IMR-90 (cell line): ENCODE measurements at regions not wholly inside any gene's neighbourhood (a gene's known extent, or its start where the extent isn't known, plus 50 kb on each side); places are given as distances from the start of the nearest gene placed in this dataset.
A peak's percentile ranks its signal among the peaks of the same experiment; 100 is the strongest.

Experiments used
- ATAC-seq: fragments of 200-7000 bp; cut with Tn5 transposase; 2 replicates; pipeline ENCODE4 v1.9.1; 2020; ENCODE audit warnings: low read depth, mild to moderate bottlenecking, moderate library complexity
- BruUV-seq: library from RNA; stranded (reverse); fragments of 400-500 nt; replicated peaks from 2 replicates; lab custom pipeline; 2021; lab: Mats Ljungman, UMichigan
- CTCF ChIA-PET: fragments of 300-600 bp; formaldehyde crosslinking; extraction: SDS; loops from one replicate; lab custom pipeline; 2021; ENCODE audit warnings: antibody characterized with exemption; lab: Yijun Ruan, JAX
- POLR2A ChIA-PET: fragments of 300-600 bp; sonication (Branson Sonifier 250); formaldehyde crosslinking; loops from one replicate; lab custom pipeline; 2022; ENCODE audit warnings: antibody characterized with exemption; ENCODE audit not compliant: unreplicated experiment; lab: Charles Lee
- DNase-seq: peaks from one replicate; pipeline ENCODE4 v3.0.0; 2013
- H2AFZ ChIP-seq: replicated peaks from 2 replicates; pipeline ENCODE3; 2013; ENCODE audit warnings: low read length, mild to moderate bottlenecking; ENCODE audit not compliant: poor library complexity
- H2AK5ac ChIP-seq: 2 replicates; pipeline ENCODE4 v1.6.1; 2013; ENCODE audit warnings: low read depth, low read length, inconsistent platforms
- H2AK9ac ChIP-seq: replicated peaks from 2 replicates; pipeline ENCODE3; 2013; ENCODE audit warnings: mild to moderate bottlenecking, low read depth, low read length, moderate library complexity; ENCODE audit not compliant: poor library complexity
- H2BK120ac ChIP-seq: 2 replicates; pipeline ENCODE4 v1.6.1; 2013; ENCODE audit warnings: low read depth, low read length, inconsistent platforms
- H2BK15ac ChIP-seq: 3 replicates; pipeline ENCODE4 v1.6.1; 2013; ENCODE audit warnings: low read depth, low read length, inconsistent platforms
- H2BK20ac ChIP-seq: 2 replicates; pipeline ENCODE4 v1.6.1; 2013; ENCODE audit warnings: low read depth, mild to moderate bottlenecking, inconsistent platforms, low read length, moderate library complexity
- H2BK5ac ChIP-seq: 2 replicates; pipeline ENCODE4 v1.6.1; 2013; ENCODE audit warnings: mild to moderate bottlenecking, low read depth, low read length, inconsistent platforms; ENCODE audit not compliant: poor library complexity, severe bottlenecking
- H3K14ac ChIP-seq: replicated peaks from 2 replicates; pipeline ENCODE4 v1.6.1; 2013; ENCODE audit warnings: low read depth, low read length, inconsistent platforms
- H3K18ac ChIP-seq: 2 replicates; pipeline ENCODE4 v1.6.1; 2013; ENCODE audit warnings: low read depth, low read length, control low read depth
- H3K23ac ChIP-seq: 2 replicates; pipeline ENCODE4 v1.6.1; 2013; ENCODE audit warnings: low read depth, low read length, inconsistent platforms
- H3K27ac ChIP-seq: 2 replicates; pipeline ENCODE4 v1.5.1; 2013; ENCODE audit warnings: mild to moderate bottlenecking, control low read depth, low read length; ENCODE audit not compliant: insufficient read depth
- H3K27me3 ChIP-seq: 2 replicates; pipeline ENCODE4 v1.6.1; 2013; ENCODE audit warnings: low read length; ENCODE audit not compliant: control insufficient read depth, insufficient read depth
- H3K36me3 ChIP-seq: 2 replicates; pipeline ENCODE4 v1.6.1; 2013; ENCODE audit warnings: low read length, mixed read lengths; ENCODE audit not compliant: control insufficient read depth, insufficient read depth
- H3K4ac ChIP-seq: 2 replicates; pipeline ENCODE4 v1.6.1; 2013; ENCODE audit warnings: low read depth, low read length, inconsistent platforms
- H3K4me1 ChIP-seq: 2 replicates; pipeline ENCODE4 v1.6.1; 2013; ENCODE audit warnings: low read length, mixed read lengths; ENCODE audit not compliant: control insufficient read depth, insufficient read depth
- H3K4me2 ChIP-seq: 2 replicates; pipeline ENCODE4 v1.6.1; 2013; ENCODE audit warnings: low read depth, mild to moderate bottlenecking, control low read depth, low read length, moderate library complexity
- H3K4me3 ChIP-seq: 2 replicates; pipeline ENCODE4 v1.5.1; 2013; ENCODE audit warnings: low read depth, mild to moderate bottlenecking, control low read depth, low read length, moderate library complexity; ENCODE audit not compliant: insufficient read depth
- H3K56ac ChIP-seq: 2 replicates; pipeline ENCODE4 v1.6.1; 2013; ENCODE audit warnings: low read length, inconsistent platforms; ENCODE audit not compliant: insufficient read depth; ENCODE audit errors: extremely low read depth
- H3K79me1 ChIP-seq, 2 experiments: 2 replicates each; pipeline ENCODE4 v1.6.1; 2013; ENCODE audit warnings: low read length in 2 of 2, inconsistent platforms in 1 of 2, low read depth in 1 of 2
- H3K9ac ChIP-seq: 2 replicates; pipeline ENCODE4 v1.6.1; 2013; ENCODE audit warnings: low read depth, low read length, control low read depth
- H3K9me1 ChIP-seq: 2 replicates; pipeline ENCODE4 v1.6.1; 2013; ENCODE audit warnings: low read length, inconsistent platforms; ENCODE audit not compliant: insufficient read depth
- H3K9me3 ChIP-seq: 2 replicates; pipeline ENCODE4 v1.6.1; 2013; ENCODE audit warnings: low read length; ENCODE audit not compliant: control insufficient read depth, insufficient read depth
- H4K20me1 ChIP-seq: 2 replicates; pipeline ENCODE4 v1.6.1; 2013; ENCODE audit warnings: low read length, inconsistent platforms; ENCODE audit not compliant: insufficient read depth
- H4K5ac ChIP-seq: 2 replicates; pipeline ENCODE4 v1.6.1; 2013; ENCODE audit warnings: mild to moderate bottlenecking, low read depth, low read length, control low read depth
- H4K8ac ChIP-seq, 2 experiments: 2 replicates each; pipeline ENCODE4 v1.6.1; 2013; ENCODE audit warnings: low read depth in 2 of 2, low read length in 2 of 2, control low read depth in 1 of 2, inconsistent platforms in 1 of 2
- H4K91ac ChIP-seq: 2 replicates; pipeline ENCODE4 v1.6.1; 2013; ENCODE audit warnings: low read depth, low read length, inconsistent platforms; ENCODE audit not compliant: insufficient read depth
- CEBPB ChIP-seq: IDR thresholded peaks from 2 replicates; pipeline ENCODE4 v1.6.1; 2012; ENCODE audit warnings: low read depth, low read length, improper control_type of control experiment
- RAD21 ChIP-seq: IDR thresholded peaks from 2 replicates; pipeline ENCODE4 v1.6.1; 2012; ENCODE audit warnings: low read length, improper control_type of control experiment
- WGBS, 2 experiments: methylation state at CpG; one replicate each; pipeline versions ENCODE4 v1.1.5 to v1.1.7; 2013; ENCODE audit warnings: missing lambda C conversion rate in 2 of 2; ENCODE audit not compliant: insufficient read length in 1 of 2; ENCODE audit errors: extremely low coverage in 2 of 2; 5-methylcytosine and 5-hydroxymethylcytosine counted together
- dilution Hi-C: fragments of 300-500 bp; cut with HindIII; formaldehyde crosslinking; loops from one replicate; pipeline ENCODE4 v1.14.3; 2018; ENCODE audit warnings: low sequenced_read_pairs; ENCODE audit not compliant: unreplicated experiment
- in situ Hi-C: fragments of 300-500 bp; cut with MboI; formaldehyde crosslinking; loops from 3 replicates; pipeline ENCODE4 v1.14.3; 2019; ENCODE audit warnings: low sequenced_read_pairs, inconsistent platforms, mixed read lengths
- intact Hi-C: fragments of 100-400 bp; cut with micrococcal nuclease; formaldehyde crosslinking; loops from 2 replicates; pipeline ENCODE4 v1.10.0; 2022

GRCh38 chr2:145592361-145592760 is 1072.4 kb upstream of the ZEB2 start:
- no peak for ATAC-seq
- H2AFZ ChIP-seq = no peak overlapping the region

More at GRCh38 chr2:145592361-145592760, 1072.4 kb upstream of the ZEB2 start:
- dilution Hi-C loops (no loop called here), intact Hi-C loops (loop anchor here (5.0 kb wide), 1 partner anchor 1070 kb away; the partner anchor contains the start of gene ZEB2), in situ Hi-C loops (no loop called here)
- Histone ChIP-seq H3K4ac (0 out of 2 replicates have a peak overlapping the region, but pooled peaks have one; percentile 2), H3K23ac (0 out of 2 replicates have a peak overlapping the region, but pooled peaks have one; percentile 20), H3K4me1 (no peaks in the 10 kb centered on the region; the same call in 1 of the 2 replicates), H3K4me3 (no peak overlapping the region), H3K9ac (no peak overlapping the region), H3K27ac (no peak overlapping the region), H4K20me1 (no peaks in the 10 kb centered on the region), H3K36me3 (no peaks in the 10 kb centered on the region), H2BK15ac (peak overlapping the region; percentile 67; the same call in 1 of the 3 replicates), H3K4me2 (no peak overlapping the region), H3K27me3 (no peaks in the 10 kb centered on the region), H4K91ac (no peak overlapping the region), H2BK120ac (peak overlapping the region; percentile 47; the same call in 1 of the 2 replicates), H4K8ac (no peak overlapping the region), H3K18ac (0 out of 2 replicates have a peak overlapping the region, but pooled peaks have one; percentile 9), H3K79me1 (no peaks in the 10 kb centered on the region), H2AK5ac (no peak overlapping the region), H3K56ac (no peak overlapping the region), H2BK5ac (no peak overlapping the region), H2BK20ac (peak overlapping the region; percentile 11; the same call in 1 of the 2 replicates), H3K14ac (no peak overlapping the region), H4K5ac (no peak overlapping the region), H3K9me1 (0 out of 2 replicates have a peak, but pooled peaks cover 3% of the 10 kb centered on the region), H2AK9ac (no peak overlapping the region), H3K9me3 (no peaks in the 10 kb centered on the region)
- POLR2A ChIA-PET = no interaction called here
- TF ChIP-seq CEBPB = peak; percentile 36; the same call in 1 of the 2 replicates
- no peak for TF ChIP-seq RAD21
- CTCF ChIA-PET = no interaction called here
- DNase-seq = peak; percentile 46
- 100% methylated on average over 1 of the region's 1 CpG; no CpG with 5 or more reads in 1 of the 2 experiments for WGBS, 2 experiments
- no TSS peak for BruUV-seq
